ENCODE measurements at regions not wholly inside any gene's neighbourhood (a gene's known extent, or its start where the extent isn't known, plus 50 kb on each side); places are given as distances from the start of the nearest gene placed in this dataset.
"Not testable (repeated sequence)": the region's sequence is repeated elsewhere in the genome, so short reads cannot be mapped to it uniquely, and the experiment has no call there.

- DNase-seq = no peak
Observed at GRCh38 chr4:164343472-164343976, 410.4 kb upstream of the SMIM31 start.

GRCh38 chr4:164345756-164346155, 408.2 kb upstream of the SMIM31 start:
- DNase-seq = no peak

GRCh38 chr4:164350061-164350460, 403.9 kb upstream of the SMIM31 start:
- no peak for DNase-seq

- not testable (repeated sequence) for DNase-seq
Observed at GRCh38 chr4:164350716-164351115, 403.2 kb upstream of the SMIM31 start.

- DNase-seq = no peak
Observed at GRCh38 chr4:164357957-164358356, 396.0 kb upstream of the SMIM31 start.

- DNase-seq = no peak
Observed at GRCh38 chr4:164358400-164358799, 395.5 kb upstream of the SMIM31 start.

GRCh38 chr4:164359881-164360280, 394.1 kb upstream of the SMIM31 start:
- no peak for DNase-seq

- no peak for DNase-seq
Observed at GRCh38 chr4:164368894-164369293, 385.0 kb upstream of the SMIM31 start.

- no peak for DNase-seq
Observed at GRCh38 chr4:164373021-164373420, 380.9 kb upstream of the SMIM31 start.

- DNase-seq = no peak
Observed at GRCh38 chr4:164377277-164377676, 376.7 kb upstream of the SMIM31 start.

- DNase-seq = no peak
Observed at GRCh38 chr4:164378361-164378760, 375.6 kb upstream of the SMIM31 start.

- DNase-seq = no peak
Observed at GRCh38 chr4:164379694-164380093, 374.2 kb upstream of the SMIM31 start.

GRCh38 chr4:164381859-164382258, 372.1 kb upstream of the SMIM31 start:
- DNase-seq = no peak

GRCh38 chr4:164383058-164383357, 370.9 kb upstream of the SMIM31 start:
- DNase-seq = no peak

- no peak for DNase-seq
Observed at GRCh38 chr4:164383358-164384220, 370.3 kb upstream of the SMIM31 start.

- DNase-seq = no peak
Observed at GRCh38 chr4:164384416-164384815, 369.5 kb upstream of the SMIM31 start.

GRCh38 chr4:164396439-164396838, 357.5 kb upstream of the SMIM31 start:
- no peak for DNase-seq

- no peak for DNase-seq
Observed at GRCh38 chr4:164402554-164402953, 351.4 kb upstream of the SMIM31 start.

- DNase-seq = no peak
Observed at GRCh38 chr4:164405774-164406173, 348.2 kb upstream of the SMIM31 start.

- DNase-seq = no peak
Observed at GRCh38 chr4:164408831-164409230, 345.1 kb upstream of the SMIM31 start.

GRCh38 chr4:164410401-164410800, 343.5 kb upstream of the SMIM31 start:
- DNase-seq = no peak

GRCh38 chr4:164412246-164412645, 341.7 kb upstream of the SMIM31 start:
- DNase-seq = no peak

- DNase-seq = no peak
Observed at GRCh38 chr4:164413743-164414142, 340.2 kb upstream of the SMIM31 start.

GRCh38 chr4:164423819-164424218, 330.1 kb upstream of the SMIM31 start:
- DNase-seq = no peak

GRCh38 chr4:164424846-164425245, 329.1 kb upstream of the SMIM31 start:
- no peak for DNase-seq

All from AML-193 (cell line).